Neural cell (in vitro differentiated cells): ENCODE measurements at regions not wholly inside any gene's neighbourhood (a gene's known extent, or its start where the extent isn't known, plus 50 kb on each side); places are given as distances from the start of the nearest gene placed in this dataset.

Experiments used
- H2AFZ ChIP-seq: fragments of 200-600, 300-800 bp; sonication (generic), shearing (Covaris generic); 2 replicates; pipeline ENCODE4 v1.6.0; 2014; ENCODE audit warnings: low read depth, mild to moderate bottlenecking, antibody characterized with exemption, low read length, moderate library complexity
- H3F3A ChIP-seq: fragments of 200-600 bp; shearing (Covaris generic); 2 replicates; pipeline ENCODE4 v1.6.1; 2016; ENCODE audit warnings: mild to moderate bottlenecking, moderate library complexity, mixed read lengths, antibody characterized with exemption, low read length; ENCODE audit not compliant: insufficient read depth, poor library complexity, severe bottlenecking
- H3K27ac ChIP-seq: fragments of 200-600, 300-800 bp; sonication (generic), shearing (Covaris generic); 2 replicates; pipeline ENCODE4 v1.5.1; 2014; ENCODE audit warnings: mild to moderate bottlenecking, low read length, moderate library complexity
- H3K27me3 ChIP-seq: fragments of 300-800, 200-600 bp; sonication (generic), shearing (Covaris generic); 2 replicates; pipeline ENCODE4 v1.6.0; 2014; ENCODE audit warnings: mild to moderate bottlenecking, low read depth, low read length, moderate library complexity; ENCODE audit not compliant: insufficient read depth
- H3K36me3 ChIP-seq: fragments of 300-800, 200-600 bp; sonication (generic), shearing (Covaris generic); 2 replicates; pipeline ENCODE4 v1.5.1; 2014; ENCODE audit warnings: mild to moderate bottlenecking, antibody characterized with exemption, low read length, moderate library complexity; ENCODE audit not compliant: insufficient read depth
- H3K4me2 ChIP-seq: fragments of 300-800, 200-600 bp; sonication (generic), shearing (Covaris generic); 2 replicates; pipeline ENCODE4 v1.6.0; 2014; ENCODE audit warnings: mild to moderate bottlenecking, low read length
- H3K4me3 ChIP-seq: fragments of 300-800, 200-600 bp; sonication (generic), shearing (Covaris generic); 2 replicates; pipeline ENCODE4 v1.5.1; 2014; ENCODE audit warnings: mild to moderate bottlenecking, low read length, moderate library complexity
- H3K79me2 ChIP-seq: fragments of 200-600 bp; shearing (Covaris generic); replicated peaks from 2 replicates; pipeline ENCODE4 v1.6.0; 2014; ENCODE audit warnings: mild to moderate bottlenecking, low read length, moderate library complexity; ENCODE audit not compliant: insufficient read depth
- H3K9ac ChIP-seq: fragments of 300-800, 200-600 bp; sonication (generic), shearing (Covaris generic); 2 replicates; pipeline ENCODE4 v1.6.1; 2016; ENCODE audit warnings: mild to moderate bottlenecking, low read length, mixed read lengths
- H3K9me2 ChIP-seq: fragments of 200-600 bp; shearing (Covaris generic); 2 replicates; pipeline ENCODE4 v1.6.1; 2016; ENCODE audit warnings: mild to moderate bottlenecking, low read length, mixed read lengths; ENCODE audit not compliant: insufficient read depth
- H3K9me3 ChIP-seq: fragments of 200-600, 300-800 bp; sonication (generic), shearing (Covaris generic); 2 replicates; pipeline ENCODE4 v1.6.1; 2016; ENCODE audit warnings: mild to moderate bottlenecking, mixed run types, low read length, moderate library complexity, mixed read lengths
- H4K20me1 ChIP-seq: fragments of 200-600 bp; shearing (Covaris generic); 2 replicates; pipeline ENCODE4 v1.6.1; 2016; ENCODE audit warnings: mild to moderate bottlenecking, mixed run types; ENCODE audit not compliant: insufficient read depth
- CTCF ChIP-seq: fragments of 450-650 bp; IDR thresholded peaks from 2 replicates; pipeline ENCODE4 v1.5.1; 2014; ENCODE audit warnings: antibody characterized with exemption, mild to moderate bottlenecking, moderate library complexity; ENCODE audit not compliant: poor library complexity, severe bottlenecking
- EP300 ChIP-seq: fragments of 450-650 bp; conservative IDR thresholded peaks from 2 replicates; pipeline ENCODE4 v1.6.1; 2014; ENCODE audit warnings: antibody characterized with exemption, mild to moderate bottlenecking, moderate library complexity; ENCODE audit not compliant: poor library complexity, severe bottlenecking
- EZH2 ChIP-seq: fragments of 200-600, 300-800 bp; shearing (Covaris generic), sonication (generic); IDR thresholded peaks from 2 replicates; pipeline ENCODE4 v1.6.1; 2014; ENCODE audit warnings: antibody characterized with exemption, low read length, borderline replicate concordance, mild to moderate bottlenecking; ENCODE audit not compliant: insufficient read depth, poor library complexity, severe bottlenecking
- MXI1 ChIP-seq: fragments of 450-650 bp; conservative IDR thresholded peaks from 2 replicates; pipeline ENCODE4 v1.6.1; 2014; ENCODE audit warnings: antibody characterized with exemption, mild to moderate bottlenecking; ENCODE audit not compliant: poor library complexity, severe bottlenecking
- POLR2AphosphoS5 ChIP-seq: IDR thresholded peaks from 2 replicates; pipeline ENCODE4 v1.6.1; 2012
- RAD21 ChIP-seq: fragments of 450-650 bp; conservative IDR thresholded peaks from 2 replicates; pipeline ENCODE4 v1.6.1; 2014; ENCODE audit warnings: antibody characterized with exemption, mild to moderate bottlenecking, moderate library complexity
- REST ChIP-seq: IDR thresholded peaks from 2 replicates; pipeline ENCODE4 v1.6.1; 2012; ENCODE audit warnings: borderline replicate concordance
- SMC3 ChIP-seq: fragments of 450-650 bp; conservative IDR thresholded peaks from 2 replicates; pipeline ENCODE4 v1.6.1; 2014; ENCODE audit warnings: antibody characterized with exemption, mild to moderate bottlenecking, moderate library complexity; ENCODE audit not compliant: poor library complexity
- TAF1 ChIP-seq: IDR thresholded peaks from 2 replicates; pipeline ENCODE4 v1.6.1; 2012; ENCODE audit warnings: low read depth

GRCh38 chr3:853489-853888 lies 239.3 kb upstream of the CNTN6 start:
- H2AFZ ChIP-seq: no peak overlapping the region
- no peaks in the 10 kb centered on the region for H3K27me3 ChIP-seq

GRCh38 chr3:859135-859534 lies 233.7 kb upstream of the CNTN6 start:
- Histone ChIP-seq H3K4me2 (no peak overlapping the region), H3K79me2 (no peaks in the 10 kb centered on the region), H3K27ac (no peak overlapping the region), H3K9me3 (no peaks in the 10 kb centered on the region), H2AFZ (no peak overlapping the region), H3F3A (no peaks in the 10 kb centered on the region), H3K27me3 (no peaks in the 10 kb centered on the region), H3K9ac (no peak overlapping the region), H3K36me3 (no peaks in the 10 kb centered on the region), H4K20me1 (no peaks in the 10 kb centered on the region), H3K4me3 (no peak overlapping the region), H3K9me2 (no peaks in the 10 kb centered on the region)
- TF ChIP-seq EP300 (no peak), EZH2 (no peak), REST (no peak), TAF1 (no peak)

More at GRCh38 chr3:853489-853888, 239.3 kb upstream of the CNTN6 start:
- Histone ChIP-seq H3K79me2 (no peaks in the 10 kb centered on the region), H3K4me2 (no peak overlapping the region), H3K9me3 (no peaks in the 10 kb centered on the region), H3K36me3 (no peaks in the 10 kb centered on the region), H3K27ac (no peak overlapping the region), H3K9ac (no peak overlapping the region), H4K20me1 (no peaks in the 10 kb centered on the region), H3K9me2 (no peaks in the 10 kb centered on the region), H3F3A (no peaks in the 10 kb centered on the region), H3K4me3 (no peak overlapping the region)
- TF ChIP-seq RAD21 (no peak), SMC3 (no peak), EP300 (no peak), MXI1 (no peak), EZH2 (no peak), TAF1 (no peak)

GRCh38 chr3:861721-862120 lies 231.1 kb upstream of the CNTN6 start:
- no peak overlapping the region for H2AFZ ChIP-seq
- no peaks in the 10 kb centered on the region for H3K9me2 ChIP-seq
- H3K4me3 ChIP-seq: no peak overlapping the region
- no peaks in the 10 kb centered on the region for H3K9me3 ChIP-seq
- no peak overlapping the region for H3K4me2 ChIP-seq
- H3K27me3 ChIP-seq: no peaks in the 10 kb centered on the region
- H3K9ac ChIP-seq: no peak overlapping the region
- TF ChIP-seq SMC3 (no peak), RAD21 (no peak), CTCF (no peak), EZH2 (no peak), TAF1 (no peak), EP300 (no peak), REST (no peak), POLR2AphosphoS5 (no peak), MXI1 (no peak)
- H3K27ac ChIP-seq: no peak overlapping the region
- H4K20me1 ChIP-seq: no peaks in the 10 kb centered on the region
- H3K79me2 ChIP-seq: no peaks in the 10 kb centered on the region
- H3F3A ChIP-seq: no peaks in the 10 kb centered on the region
- H3K36me3 ChIP-seq: no peaks in the 10 kb centered on the region
